Kidney (tissue), 13 donors: ENCODE measurements at regions not wholly inside any gene's neighbourhood (a gene's known extent, or its start where the extent isn't known, plus 50 kb on each side); places are given as distances from the start of the nearest gene placed in this dataset.
"Not testable (repeated sequence)": the region's sequence is repeated elsewhere in the genome, so short reads cannot be mapped to it uniquely, and the experiment has no call there.

Source experiments
- DNase-seq, 5 donors: peaks; one replicate each; pipeline ENCODE4 v3.0.0-alpha.2; 2013 to 2020
- FAIRE-seq: peaks from 2 replicates; lab custom pipeline; 2012; peaks lifted over from hg19 to GRCh38; lab: Jason Lieb, UNC
- H3K27ac ChIP-seq, 2 donors: one replicate each; pipeline ENCODE4 v1.7.0; 2013; ENCODE audit warnings: low read depth in 2 of 2, low read length in 2 of 2, inconsistent platforms in 1 of 2
- H3K27me3 ChIP-seq: one replicate; pipeline ENCODE4 v1.7.1; 2013; ENCODE audit warnings: low read length, inconsistent platforms; ENCODE audit not compliant: control insufficient read depth, insufficient read depth
- H3K36me3 ChIP-seq, 3 donors: one replicate each; pipeline versions ENCODE4 v1.7.0 to v1.7.1; 2013; ENCODE audit warnings: low read length in 3 of 3, control low read depth in 1 of 3, inconsistent platforms in 1 of 3; ENCODE audit not compliant: insufficient read depth in 3 of 3, control insufficient read depth in 2 of 3
- H3K4me1 ChIP-seq, 3 donors: one replicate each; pipeline versions ENCODE4 v1.7.0 to v1.7.1; 2013; ENCODE audit warnings: low read length in 3 of 3, inconsistent platforms in 1 of 3, low read depth in 1 of 3; ENCODE audit not compliant: control insufficient read depth in 2 of 3, insufficient read depth in 2 of 3
- H3K4me3 ChIP-seq, 3 donors: one replicate each; pipeline versions ENCODE4 v1.7.0 to v1.8.1; 2013; ENCODE audit warnings: low read length in 3 of 3, control low read depth in 1 of 3, inconsistent platforms in 1 of 3
- H3K9ac ChIP-seq, 3 donors: one replicate each; pipeline versions ENCODE4 v1.7.0 to v1.7.1; 2013; ENCODE audit warnings: low read length in 3 of 3, control low read depth in 1 of 3, inconsistent platforms in 1 of 3
- H3K9me3 ChIP-seq, 3 donors: one replicate each; pipeline versions ENCODE4 v1.7.0 to v1.7.1; 2013; ENCODE audit warnings: low read length in 3 of 3, control low read depth in 1 of 3, inconsistent platforms in 1 of 3; ENCODE audit not compliant: control insufficient read depth in 2 of 3, insufficient read depth in 1 of 3
- intact Hi-C: fragments of 100-400 bp; cut with DNase I; formaldehyde crosslinking; loops from one replicate; pipeline ENCODE4 v1.11.1; 2022
- TF ChIP-seq, protein P1 (sequence below): IDR thresholded peaks from 3 replicates; pipeline ENCODE4 v1.5.1; 2012; ENCODE audit warnings: mild to moderate bottlenecking, moderate library complexity, borderline replicate concordance; ENCODE audit not compliant: insufficient read depth; ENCODE audit errors: extremely low read depth
- donor health status: control.
- donor health status: control.
- donor health status: control.
- donor health status: control.
- donor health status: control.
- donor health status: DM: yes; HTN: yes; CAD: no.
- donor health status: Normal renal cell carcinoma (clear cell type).

DNA sequence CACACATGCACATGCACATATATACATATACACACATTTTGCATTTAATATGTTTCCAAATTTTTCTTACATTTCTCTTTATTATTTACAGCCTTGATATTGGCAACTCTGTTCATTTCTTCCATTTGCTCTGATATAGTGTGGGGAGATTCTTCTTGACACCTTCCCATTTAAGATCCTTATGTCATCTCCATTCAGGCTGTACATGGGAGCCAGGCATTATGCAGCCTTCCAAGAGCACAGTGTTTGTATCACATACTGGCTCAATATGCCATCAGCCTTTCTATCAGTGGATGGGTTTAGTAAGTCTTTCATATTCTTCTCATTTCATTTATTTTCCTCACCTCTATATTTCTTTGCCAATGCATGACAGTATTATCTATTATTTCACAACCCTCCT, 372.3 kb upstream of the FTMT start:
- Histone ChIP-seq H3K4me1 (no peaks in the 10 kb centered on the region), H3K9ac (no peak overlapping the region), H3K36me3 (no peaks in the 10 kb centered on the region), H3K4me3 (no peak overlapping the region), H3K27ac (no peak overlapping the region), H3K27me3 (no peaks in the 10 kb centered on the region), H3K9me3 (no peaks in the 10 kb centered on the region)
- TF ChIP-seq, protein P1, sequence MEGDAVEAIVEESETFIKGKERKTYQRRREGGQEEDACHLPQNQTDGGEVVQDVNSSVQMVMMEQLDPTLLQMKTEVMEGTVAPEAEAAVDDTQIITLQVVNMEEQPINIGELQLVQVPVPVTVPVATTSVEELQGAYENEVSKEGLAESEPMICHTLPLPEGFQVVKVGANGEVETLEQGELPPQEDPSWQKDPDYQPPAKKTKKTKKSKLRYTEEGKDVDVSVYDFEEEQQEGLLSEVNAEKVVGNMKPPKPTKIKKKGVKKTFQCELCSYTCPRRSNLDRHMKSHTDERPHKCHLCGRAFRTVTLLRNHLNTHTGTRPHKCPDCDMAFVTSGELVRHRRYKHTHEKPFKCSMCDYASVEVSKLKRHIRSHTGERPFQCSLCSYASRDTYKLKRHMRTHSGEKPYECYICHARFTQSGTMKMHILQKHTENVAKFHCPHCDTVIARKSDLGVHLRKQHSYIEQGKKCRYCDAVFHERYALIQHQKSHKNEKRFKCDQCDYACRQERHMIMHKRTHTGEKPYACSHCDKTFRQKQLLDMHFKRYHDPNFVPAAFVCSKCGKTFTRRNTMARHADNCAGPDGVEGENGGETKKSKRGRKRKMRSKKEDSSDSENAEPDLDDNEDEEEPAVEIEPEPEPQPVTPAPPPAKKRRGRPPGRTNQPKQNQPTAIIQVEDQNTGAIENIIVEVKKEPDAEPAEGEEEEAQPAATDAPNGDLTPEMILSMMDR = no peak
- no peak for FAIRE-seq
- intact Hi-C loops = no loop called here
- no peak for DNase-seq

DNA sequence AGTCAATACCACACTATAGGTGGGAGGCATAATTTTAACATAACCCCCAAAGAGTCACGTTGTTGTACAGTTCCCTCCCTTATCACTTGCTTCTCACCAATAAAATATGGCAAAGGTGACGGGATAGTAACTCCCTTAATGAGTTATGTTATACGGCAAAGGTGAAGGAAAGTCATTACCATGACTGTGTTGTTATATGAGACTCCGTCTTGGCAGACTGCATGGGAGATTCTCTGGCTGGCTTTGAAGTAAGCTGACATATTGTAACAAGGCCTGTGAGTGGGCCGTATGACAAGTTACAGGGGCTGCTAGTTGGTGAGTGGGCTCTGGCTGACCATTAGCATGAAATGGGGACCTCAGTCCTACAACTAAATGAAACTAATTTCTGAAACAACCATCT, 366.4 kb upstream of the FTMT start:
- Histone ChIP-seq H3K36me3 (no peaks in the 10 kb centered on the region), H3K9me3 (no peaks in the 10 kb centered on the region), H3K27me3 (no peaks in the 10 kb centered on the region), H3K4me1 (no peaks in the 10 kb centered on the region), H3K9ac (no peak overlapping the region), H3K27ac (no peak overlapping the region), H3K4me3 (no peak overlapping the region)
- TF ChIP-seq, protein P1 = no peak
- DNase-seq = peak in 3 of 5 donors; percentile 13 to 54 (median 48)
- intact Hi-C loops = no loop called here
- FAIRE-seq = no peak

DNA sequence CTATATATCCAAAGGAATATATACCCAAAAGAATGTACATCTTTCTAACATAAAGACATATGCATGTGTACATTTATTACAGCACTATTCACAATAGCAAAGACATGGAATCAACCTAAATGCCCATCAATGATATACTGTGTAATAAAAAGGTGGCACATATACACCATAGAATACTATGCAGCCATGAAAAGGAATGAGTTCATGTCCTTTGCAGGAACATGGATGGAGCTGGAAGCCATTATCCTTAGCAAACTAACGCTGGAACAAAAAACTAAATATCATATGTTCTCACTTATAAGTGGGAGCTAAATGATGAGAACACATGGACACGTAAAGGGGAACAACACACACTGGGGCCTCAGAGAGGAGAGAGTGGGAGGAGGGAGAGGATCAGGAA, 365.7 kb upstream of the FTMT start:
- H3K27me3 ChIP-seq, intact Hi-C loops, H3K9ac ChIP-seq, H3K9me3 ChIP-seq, H3K4me1 ChIP-seq, H3K4me3 ChIP-seq, FAIRE-seq, H3K36me3 ChIP-seq, H3K27ac ChIP-seq, DNase-seq: not testable (repeated sequence)

DNA sequence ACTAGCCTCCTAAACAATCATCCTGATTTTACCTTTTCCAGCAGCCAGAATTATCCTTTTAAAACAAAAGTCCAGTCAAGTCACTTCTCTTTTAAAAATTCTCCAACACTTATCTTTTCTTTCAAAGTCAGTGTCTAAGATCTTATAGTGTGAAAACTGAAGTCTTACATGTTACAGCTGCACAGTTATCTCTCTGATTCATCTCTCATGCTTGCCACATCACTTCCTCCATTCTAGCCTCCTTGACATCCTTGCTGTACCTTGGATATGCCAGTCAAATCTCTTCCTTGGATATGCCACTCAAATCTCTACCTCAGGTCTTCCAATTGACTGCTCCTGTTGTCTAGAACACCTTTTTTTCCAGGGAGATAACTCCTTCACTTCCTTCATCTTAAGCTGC, 361.7 kb upstream of the FTMT start:
- no peak for FAIRE-seq
- H3K9ac ChIP-seq = no peak overlapping the region
- intact Hi-C loops = no loop called here

More for the DNA sequence above, 361.7 kb upstream of the FTMT start:
- TF ChIP-seq, protein P1 = no peak
- DNase-seq = no peak
- Histone ChIP-seq H3K4me1 (no peaks in the 10 kb centered on the region), H3K9me3 (no peaks in the 10 kb centered on the region), H3K27ac (no peak overlapping the region), H3K27me3 (no peaks in the 10 kb centered on the region), H3K36me3 (no peaks in the 10 kb centered on the region), H3K4me3 (no peak overlapping the region)
